ENCODE measurements at regions not wholly inside any gene's neighbourhood (a gene's known extent, or its start where the extent isn't known, plus 50 kb on each side); places are given as distances from the start of the nearest gene placed in this dataset.

DNA sequence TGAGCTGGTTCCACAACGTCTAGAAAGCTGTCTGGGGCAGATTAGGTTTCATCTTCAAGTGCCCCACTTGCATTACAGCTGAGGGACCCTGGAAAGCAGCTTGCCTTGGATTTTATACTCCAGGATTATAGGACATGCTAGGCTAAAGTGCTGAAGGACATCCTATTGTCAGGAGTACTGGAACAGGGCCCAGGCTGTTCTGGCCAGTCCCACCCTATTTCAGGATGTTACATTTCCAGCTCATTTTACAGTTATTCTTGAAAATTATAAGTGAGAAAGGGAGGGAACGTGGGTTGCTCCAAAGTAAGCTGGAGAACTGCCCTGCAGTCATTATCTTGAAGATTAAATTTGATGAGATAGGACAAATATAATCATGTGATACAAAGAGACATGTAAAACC is 71.0 kb upstream of the UGT8 start:
- Mint-ChIP-seq H3K9me3 (no peaks in the 10 kb centered on the region), H3K4me1 (no peaks in the 10 kb centered on the region), H3K36me3 (ENCODE audit: low read depth) (no peaks in the 10 kb centered on the region), H3K27me3 (no peaks in the 10 kb centered on the region), H3K4me3 (no peak overlapping the region), H3K27ac (no peak overlapping the region)
- intact Hi-C loops (cut with micrococcal nuclease) = no loop called here
- DNase-seq = no peak

DNA sequence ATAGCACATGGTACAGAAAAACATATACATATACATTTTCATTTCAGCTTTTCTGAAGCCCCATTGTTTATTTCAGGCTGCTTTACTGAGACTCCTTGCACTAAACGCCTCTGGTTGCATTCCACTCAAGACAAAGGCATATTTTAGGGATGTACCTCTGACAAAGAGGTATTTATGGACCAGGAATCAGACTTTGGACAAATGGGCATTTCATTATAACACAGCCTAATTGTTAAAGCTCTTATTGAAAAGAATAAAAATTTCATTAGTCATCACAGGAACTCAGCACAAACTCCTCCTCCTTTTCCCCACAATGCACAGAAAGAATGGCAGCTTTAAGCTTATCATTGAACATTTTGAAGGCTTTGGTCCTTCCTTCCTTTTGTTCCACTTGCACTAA is 62.9 kb upstream of the UGT8 start:
- Mint-ChIP-seq H3K4me1 (no peaks in the 10 kb centered on the region), H3K36me3 (ENCODE audit: low read depth) (no peaks in the 10 kb centered on the region)

DNA sequence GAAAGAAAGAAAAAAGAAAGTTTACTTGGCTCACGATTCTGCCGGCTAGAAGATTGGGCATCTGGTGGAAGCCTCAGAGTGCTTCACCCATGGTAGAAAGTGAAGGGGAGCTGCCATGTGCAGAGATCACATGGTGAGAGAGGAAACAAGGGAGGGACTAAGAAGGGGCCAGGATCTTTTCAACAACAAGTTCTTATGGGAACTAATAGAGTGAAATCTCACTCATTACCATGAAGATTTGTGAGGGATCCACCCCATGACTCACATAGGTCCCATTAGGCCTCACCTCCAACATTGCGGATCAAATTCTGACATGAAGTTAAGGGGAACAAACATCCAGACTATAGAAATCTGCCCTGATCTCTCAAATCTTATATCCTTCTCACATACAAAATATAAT is 61.3 kb upstream of the UGT8 start:
- Mint-ChIP-seq H3K36me3 (ENCODE audit: low read depth) (no peaks in the 10 kb centered on the region), H3K9me3 (no peaks in the 10 kb centered on the region), H3K27me3 (no peaks in the 10 kb centered on the region), H3K27ac (no peak overlapping the region), H3K4me3 (no peak overlapping the region), H3K4me1 (no peaks in the 10 kb centered on the region)
- DNase-seq = no peak
- intact Hi-C loops (cut with micrococcal nuclease) = no loop called here

More for the DNA sequence above, 62.9 kb upstream of the UGT8 start:
- Mint-ChIP-seq H3K9me3 (no peaks in the 10 kb centered on the region), H3K4me3 (no peak overlapping the region), H3K27me3 (no peaks in the 10 kb centered on the region), H3K27ac (no peak overlapping the region)
- DNase-seq = no peak
- intact Hi-C loops (cut with micrococcal nuclease) = no loop called here

DNA sequence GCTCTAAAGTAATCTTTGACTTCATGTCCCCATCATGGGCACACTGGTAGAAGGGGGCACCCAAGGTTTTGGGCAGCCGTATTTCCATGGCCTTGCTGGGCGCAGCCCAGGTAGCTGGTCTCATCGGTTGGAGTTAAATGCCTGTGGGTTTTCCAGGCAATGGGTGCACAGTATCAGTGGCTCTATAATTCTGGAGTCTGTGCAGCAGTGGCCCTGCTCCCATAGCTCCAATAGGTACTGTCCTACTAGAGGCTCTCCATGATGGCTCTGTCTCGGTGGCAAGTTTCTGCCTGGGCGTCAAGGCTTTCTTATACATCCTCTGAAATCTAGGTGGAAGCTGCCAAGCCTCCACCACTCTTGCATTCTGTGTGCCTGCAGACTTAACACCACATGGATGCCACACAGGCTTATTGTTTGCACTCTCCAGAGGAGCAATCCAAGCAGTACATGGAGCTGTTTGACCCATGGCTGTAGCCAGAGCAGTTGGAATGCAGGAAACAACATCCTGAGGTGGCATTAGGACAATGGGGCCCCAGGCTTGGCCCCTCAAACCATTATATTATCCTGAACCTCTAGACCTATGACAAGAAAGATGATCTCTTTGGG is 60.5 kb upstream of the UGT8 start:
- H3K36me3 Mint-ChIP-seq (ENCODE audit: low read depth) = no peaks in the 10 kb centered on the region
- no peak for DNase-seq

DNA sequence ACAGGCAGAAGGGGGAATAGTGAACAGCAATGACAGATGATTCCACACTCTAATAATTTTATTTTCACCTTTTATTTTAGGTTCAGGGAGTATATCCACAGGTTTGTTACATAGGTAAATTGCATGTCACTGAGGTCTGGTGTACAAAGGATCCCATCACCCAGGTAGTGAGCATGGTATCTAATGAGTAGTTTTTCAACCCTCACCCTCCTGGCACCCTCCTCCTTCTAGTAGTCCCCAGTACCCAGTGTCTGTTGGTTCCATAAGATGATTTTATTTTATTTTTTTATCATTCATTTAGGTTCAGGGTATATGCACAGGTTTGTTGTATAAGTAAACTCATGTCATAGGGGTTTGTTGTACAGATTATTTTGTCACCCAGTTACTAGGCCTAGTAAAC is 58.6 kb upstream of the UGT8 start:
- H3K27ac Mint-ChIP-seq = no peak overlapping the region
- DNase-seq = no peak

More for the DNA sequence above, 60.5 kb upstream of the UGT8 start:
- intact Hi-C loops (cut with micrococcal nuclease) = no loop called here
- H3K27ac Mint-ChIP-seq = no peak overlapping the region
- H3K4me3 Mint-ChIP-seq = no peak overlapping the region
- no peaks in the 10 kb centered on the region for H3K4me1 Mint-ChIP-seq
- no peaks in the 10 kb centered on the region for H3K9me3 Mint-ChIP-seq
- H3K27me3 Mint-ChIP-seq = no peaks in the 10 kb centered on the region

DNA sequence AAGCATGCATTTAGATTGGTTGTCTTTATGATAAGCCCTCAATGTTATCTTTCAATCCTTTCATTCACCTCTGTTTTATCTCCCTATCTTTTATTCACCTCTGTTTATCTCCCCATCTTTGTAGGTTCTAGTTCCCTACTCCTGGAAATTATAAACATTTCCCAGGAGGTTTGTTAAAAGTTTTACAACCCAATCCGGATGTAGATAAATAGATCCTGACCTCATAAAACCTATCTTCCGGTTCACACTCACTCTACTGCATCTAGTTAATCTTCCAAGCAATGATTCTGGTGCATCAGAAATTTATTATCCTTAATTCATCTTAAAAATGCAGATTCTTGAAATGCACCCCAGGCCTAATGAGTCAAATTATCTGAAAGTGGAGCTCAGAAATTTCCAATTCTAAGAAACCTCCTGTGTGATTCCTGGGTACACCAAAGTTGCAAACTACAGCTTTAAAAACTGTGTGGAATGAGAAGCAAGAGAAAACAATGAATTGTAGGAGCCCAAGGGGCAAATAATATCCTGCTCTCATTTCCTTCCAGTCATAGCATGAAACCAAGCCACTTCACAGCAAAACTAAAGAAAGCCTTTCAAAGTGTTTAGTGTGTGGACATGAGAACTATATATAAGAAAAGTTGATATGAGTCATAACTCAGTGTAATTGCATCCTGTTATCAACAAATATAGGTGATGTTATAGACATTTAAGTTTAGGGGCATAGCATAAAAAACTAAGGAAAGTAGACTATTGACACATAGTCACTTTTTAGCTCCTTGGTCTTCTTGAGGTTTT is 51.1 kb upstream of the UGT8 start:
- no peaks in the 10 kb centered on the region for H3K36me3 Mint-ChIP-seq (ENCODE audit: low read depth)
- no peaks in the 10 kb centered on the region for H3K4me1 Mint-ChIP-seq
- H3K27ac Mint-ChIP-seq = no peak overlapping the region
- no peak for DNase-seq
- H3K27me3 Mint-ChIP-seq = no peaks in the 10 kb centered on the region
- no peak overlapping the region for H3K4me3 Mint-ChIP-seq
- intact Hi-C loops (cut with micrococcal nuclease) = no loop called here
- no peaks in the 10 kb centered on the region for H3K9me3 Mint-ChIP-seq

More for the DNA sequence above, 58.6 kb upstream of the UGT8 start:
- Mint-ChIP-seq H3K4me1 (no peaks in the 10 kb centered on the region), H3K9me3 (no peaks in the 10 kb centered on the region), H3K27me3 (no peaks in the 10 kb centered on the region), H3K4me3 (no peak overlapping the region), H3K36me3 (ENCODE audit: low read depth) (no peaks in the 10 kb centered on the region)
- intact Hi-C loops (cut with micrococcal nuclease) = no loop called here
